GM10248 (cell line): ENCODE measurements at regions not wholly inside any gene's neighbourhood (a gene's known extent, or its start where the extent isn't known, plus 50 kb on each side); places are given as distances from the start of the nearest gene placed in this dataset.

Source experiments
- CTCF ChIA-PET: fragments of 300-600 bp; sonication (Branson Sonifier 250); formaldehyde crosslinking; extraction: SDS; loops from one replicate; lab custom pipeline; 2021; ENCODE audit warnings: antibody characterized with exemption; lab: Yijun Ruan, JAX
- POLR2A ChIA-PET: fragments of 350-650 bp; sonication (Branson Sonifier 250); formaldehyde crosslinking; extraction: SDS; loops from one replicate; lab custom pipeline; 2020; ENCODE audit warnings: antibody characterized with exemption; lab: Yijun Ruan, JAX
- DNase-seq: peaks from one replicate; pipeline ENCODE4 v3.0.0; 2012; ENCODE audit errors: extremely low spot score
- CTCF ChIP-seq: IDR thresholded peaks from 2 replicates; pipeline ENCODE4 v1.5.1; 2012; ENCODE audit warnings: mild to moderate bottlenecking, low read depth; ENCODE audit errors: extremely low read depth, missing control alignments, control extremely low read depth

- no peak for DNase-seq
- CTCF ChIA-PET, result interaction anchor here (0.9 to 1.6 kb wide), 7 partner anchors 8 to 191 kb away, joined by 3 to 5 read pairs (median 4); no protein-coding TSS in a partner anchor
- POLR2A ChIA-PET, result no interaction called here
- no peak for TF ChIP-seq CTCF
Observed at GRCh38 chr2:181152226-181152625, 171.8 kb downstream of the UBE2E3 start.

- DNase-seq, result no peak
- TF ChIP-seq CTCF, result no peak
- ChIA-PET POLR2A (no interaction called here), CTCF (interaction anchor here (0.8 to 1.6 kb wide), 9 partner anchors 8 to 562 kb away, joined by 3 to 5 read pairs (median 4); no protein-coding TSS in a partner anchor)
Observed at GRCh38 chr2:181152701-181153100, 172.3 kb downstream of the UBE2E3 start.

- ChIA-PET CTCF (interaction anchor here (1.4 to 1.6 kb wide), 2 partner anchors 8 to 9 kb away, joined by 4 to 5 read pairs; no protein-coding TSS in a partner anchor), POLR2A (no interaction called here)
- DNase-seq, result no peak
- no peak for TF ChIP-seq CTCF
Observed at GRCh38 chr2:181153886-181154285, 173.5 kb downstream of the UBE2E3 start.

- ChIA-PET POLR2A (no interaction called here), CTCF (no interaction called here)
- DNase-seq, result no peak
- TF ChIP-seq CTCF, result no peak
Observed at GRCh38 chr2:181157326-181157725, 176.9 kb downstream of the UBE2E3 start.

- DNase-seq, result no peak
- no peak for TF ChIP-seq CTCF
- ChIA-PET POLR2A (no interaction called here), CTCF (no interaction called here)
Observed at GRCh38 chr2:181158427-181158826, 178.0 kb downstream of the UBE2E3 start.

- no peak for DNase-seq
- POLR2A ChIA-PET, result no interaction called here
- CTCF ChIA-PET, result interaction anchor here (0.7 kb wide), 1 partner anchor 8 kb away, joined by 4 read pairs; no protein-coding TSS in a partner anchor
- no peak for TF ChIP-seq CTCF
Observed at GRCh38 chr2:181161615-181162014, 181.2 kb downstream of the UBE2E3 start.

GRCh38 chr2:181163139-181163538 lies 182.7 kb downstream of the UBE2E3 start:
- CTCF ChIA-PET, result no interaction called here
- DNase-seq, result no peak
- no peak for TF ChIP-seq CTCF
- POLR2A ChIA-PET, result no interaction called here
